Neural cell (in vitro differentiated cells): ENCODE measurements at regions not wholly inside any gene's neighbourhood (a gene's known extent, or its start where the extent isn't known, plus 50 kb on each side); places are given as distances from the start of the nearest gene placed in this dataset.

Experiments
- EZH2 ChIP-seq: fragments of 200-600, 300-800 bp; shearing (Covaris generic), sonication (generic); IDR thresholded peaks from 2 replicates; pipeline ENCODE4 v1.6.1; 2014; ENCODE audit warnings: antibody characterized with exemption, low read length, borderline replicate concordance, mild to moderate bottlenecking; ENCODE audit not compliant: insufficient read depth, poor library complexity, severe bottlenecking
- MXI1 ChIP-seq: fragments of 450-650 bp; conservative IDR thresholded peaks from 2 replicates; pipeline ENCODE4 v1.6.1; 2014; ENCODE audit warnings: antibody characterized with exemption, mild to moderate bottlenecking; ENCODE audit not compliant: poor library complexity, severe bottlenecking
- TF ChIP-seq, protein P1 (sequence below): fragments of 450-650 bp; IDR thresholded peaks from 2 replicates; pipeline ENCODE4 v1.5.1; 2014; ENCODE audit warnings: antibody characterized with exemption, mild to moderate bottlenecking, moderate library complexity; ENCODE audit not compliant: poor library complexity, severe bottlenecking

- TF ChIP-seq EZH2 (no peak), MXI1 (no peak)
- TF ChIP-seq, protein P1, sequence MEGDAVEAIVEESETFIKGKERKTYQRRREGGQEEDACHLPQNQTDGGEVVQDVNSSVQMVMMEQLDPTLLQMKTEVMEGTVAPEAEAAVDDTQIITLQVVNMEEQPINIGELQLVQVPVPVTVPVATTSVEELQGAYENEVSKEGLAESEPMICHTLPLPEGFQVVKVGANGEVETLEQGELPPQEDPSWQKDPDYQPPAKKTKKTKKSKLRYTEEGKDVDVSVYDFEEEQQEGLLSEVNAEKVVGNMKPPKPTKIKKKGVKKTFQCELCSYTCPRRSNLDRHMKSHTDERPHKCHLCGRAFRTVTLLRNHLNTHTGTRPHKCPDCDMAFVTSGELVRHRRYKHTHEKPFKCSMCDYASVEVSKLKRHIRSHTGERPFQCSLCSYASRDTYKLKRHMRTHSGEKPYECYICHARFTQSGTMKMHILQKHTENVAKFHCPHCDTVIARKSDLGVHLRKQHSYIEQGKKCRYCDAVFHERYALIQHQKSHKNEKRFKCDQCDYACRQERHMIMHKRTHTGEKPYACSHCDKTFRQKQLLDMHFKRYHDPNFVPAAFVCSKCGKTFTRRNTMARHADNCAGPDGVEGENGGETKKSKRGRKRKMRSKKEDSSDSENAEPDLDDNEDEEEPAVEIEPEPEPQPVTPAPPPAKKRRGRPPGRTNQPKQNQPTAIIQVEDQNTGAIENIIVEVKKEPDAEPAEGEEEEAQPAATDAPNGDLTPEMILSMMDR, result no peak
These were observed 104.3 kb upstream of the LEF1 start for GRCh38 chr4:108272986-108273385.
